GM12878 (cell line): ENCODE measurements at regions not wholly inside any gene's neighbourhood (a gene's known extent, or its start where the extent isn't known, plus 50 kb on each side); places are given as distances from the start of the nearest gene placed in this dataset.

Experiments used
- ATAC-seq: fragments of 200-7000 bp; cut with Tn5 transposase; 3 replicates; pipeline ENCODE4 v1.9.1; 2020; ENCODE audit warnings: mild to moderate bottlenecking, moderate library complexity
- BruUV-seq: library from RNA; stranded (reverse); fragments of 400-500 nt; replicated peaks from 2 replicates; lab custom pipeline; 2021; lab: Mats Ljungman, UMichigan
- CTCF ChIA-PET: fragments of 300-600 bp; sonication (Branson Sonifier 250); formaldehyde crosslinking; extraction: SDS; loops from one replicate; lab custom pipeline; 2021; ENCODE audit warnings: inconsistent platforms; lab: Yijun Ruan, JAX
- POLR2A ChIA-PET: fragments of 350-600 bp; formaldehyde crosslinking; extraction: SDS; loops from one replicate; lab custom pipeline; 2021; ENCODE audit warnings: inconsistent platforms; lab: Charles Lee
- RAD21 ChIA-PET: fragments of 300-600 bp; sonication (Branson Sonifier 250); formaldehyde crosslinking; loops from one replicate; lab custom pipeline; 2023; ENCODE audit warnings: antibody characterized with exemption; ENCODE audit not compliant: unreplicated experiment; lab: Charles Lee
- SMC1A ChIA-PET: fragments of 300-600 bp; sonication (Branson Sonifier 250); formaldehyde crosslinking; loops from one replicate; lab custom pipeline; 2023; ENCODE audit not compliant: unreplicated experiment, uncharacterized antibody; lab: Charles Lee
- DNase-seq: peaks from one replicate; pipeline ENCODE4 v3.0.0-alpha.2; 2011; ENCODE audit warnings: low read depth, low spot score
- FAIRE-seq: peaks from 3 replicates; lab custom pipeline; 2011; peaks lifted over from hg19 to GRCh38; lab: Jason Lieb, UNC
- H2AFZ ChIP-seq: 2 replicates; pipeline ENCODE4 v1.6.0; 2011; ENCODE audit warnings: low read depth, low read length, control low read depth; ENCODE audit not compliant: control insufficient read depth
- H3K27ac ChIP-seq: 2 replicates; pipeline ENCODE4 v1.5.1; 2011; ENCODE audit warnings: control low read depth; ENCODE audit not compliant: control insufficient read depth, insufficient read depth
- H3K27me3 ChIP-seq, 2 experiments: replicated peaks in 1 of 2; 2 replicates each; pipeline versions ENCODE4 v1.6.0 to v1.6.1; 2011; ENCODE audit warnings: low read length in 1 of 2; ENCODE audit not compliant: control insufficient read depth in 2 of 2, insufficient read depth in 2 of 2
- H3K36me3 ChIP-seq, 2 experiments: 2 replicates each; pipeline ENCODE4 v1.5.1; 2011; ENCODE audit warnings: low read length in 1 of 2; ENCODE audit not compliant: control insufficient read depth in 2 of 2, insufficient read depth in 2 of 2
- H3K4me1 ChIP-seq: 2 replicates; pipeline ENCODE4 v1.6.1; 2011; ENCODE audit warnings: mild to moderate bottlenecking, low read length, moderate library complexity, mixed read lengths; ENCODE audit not compliant: control insufficient read depth, insufficient read depth
- H3K4me2 ChIP-seq: 2 replicates; pipeline ENCODE4 v1.6.0; 2011; ENCODE audit warnings: control low read depth; ENCODE audit not compliant: control insufficient read depth, insufficient read depth
- H3K4me3 ChIP-seq: fragments of 200-600 bp; sonication (generic); 2 replicates; pipeline ENCODE4 v1.5.1; 2016
- H3K79me2 ChIP-seq: 2 replicates; pipeline ENCODE4 v1.6.0; 2011; ENCODE audit warnings: low read length; ENCODE audit not compliant: control insufficient read depth, insufficient read depth
- H3K9ac ChIP-seq: 2 replicates; pipeline ENCODE4 v1.8.0; 2011; ENCODE audit warnings: low read length, control low read depth, mixed read lengths; ENCODE audit not compliant: control insufficient read depth, insufficient read depth
- H3K9me3 ChIP-seq: replicated peaks from 3 replicates; pipeline ENCODE4 v1.5.1; 2011; ENCODE audit warnings: mild to moderate bottlenecking, low read length; ENCODE audit not compliant: control insufficient read depth, insufficient read depth
- H4K20me1 ChIP-seq: 2 replicates; pipeline ENCODE4 v1.6.0; 2011; ENCODE audit not compliant: control insufficient read depth, insufficient read depth
- BCL11A ChIP-seq: IDR thresholded peaks from 2 replicates; pipeline ENCODE4 v1.6.1; 2011; ENCODE audit warnings: low read depth, low read length
- BHLHE40 ChIP-seq, 2 experiments: fragments of 450-650 bp in 1 of 2; IDR thresholded peaks; 2 replicates each; pipeline ENCODE4 v1.6.1; 2011 to 2017; ENCODE audit warnings: low read depth in 2 of 2, borderline replicate concordance in 1 of 2, improper control_type of control experiment in 1 of 2, low read length in 1 of 2, mild to moderate bottlenecking in 1 of 2
- GATAD2B ChIP-seq: fragments of 450-650 bp; conservative IDR thresholded peaks from 2 replicates; pipeline ENCODE4 v1.6.1; 2017; ENCODE audit warnings: low read depth, mild to moderate bottlenecking, moderate library complexity
- IRF4 ChIP-seq: IDR thresholded peaks from 2 replicates; pipeline ENCODE4 v1.6.1; 2011; ENCODE audit warnings: low read depth, low read length
- MTA2 ChIP-seq: fragments of 450-650 bp; IDR thresholded peaks from 2 replicates; pipeline ENCODE4 v1.6.1; 2016; ENCODE audit warnings: low read depth, mild to moderate bottlenecking, moderate library complexity
- MXI1 ChIP-seq: fragments of 150-350 bp; IDR thresholded peaks from 2 replicates; pipeline ENCODE4 v1.6.1; 2011; ENCODE audit warnings: low read depth, mild to moderate bottlenecking, inconsistent platforms, low read length, improper control_type of control experiment
- MYC ChIP-seq: IDR thresholded peaks from 2 replicates; pipeline ENCODE4 v1.6.1; 2011; ENCODE audit warnings: mild to moderate bottlenecking, low read length, moderate library complexity, inconsistent platforms; ENCODE audit not compliant: insufficient read depth, insufficient replicate concordance, insufficient read length, severe bottlenecking
- NBN ChIP-seq: fragments of 450-650 bp; IDR thresholded peaks from 2 replicates; pipeline ENCODE4 v1.6.1; 2016
- NFIC ChIP-seq: IDR thresholded peaks from 2 replicates; pipeline ENCODE4 v1.6.1; 2012; ENCODE audit warnings: low read depth, mild to moderate bottlenecking, inconsistent platforms, low read length, moderate library complexity
- NFYB ChIP-seq: IDR thresholded peaks from 2 replicates; pipeline ENCODE4 v1.6.1; 2011; ENCODE audit warnings: low read depth, mild to moderate bottlenecking, low read length, improper control_type of control experiment, moderate library complexity; ENCODE audit not compliant: insufficient read depth
- ZSCAN29 ChIP-seq: fragments of 450-650 bp; IDR thresholded peaks from 2 replicates; pipeline ENCODE4 v1.6.1; 2017; ENCODE audit warnings: mild to moderate bottlenecking, moderate library complexity
- WGBS: methylation state at CpG from one replicate; pipeline ENCODE4 v1.1.6; 2016; ENCODE audit warnings: low lambda C conversion rate; ENCODE audit not compliant: insufficient replicate concordance, insufficient coverage; ENCODE audit errors: missing lambda C conversion rate; 5-methylcytosine and 5-hydroxymethylcytosine counted together
- in situ Hi-C: fragments of 300-500 bp; cut with MboI; formaldehyde crosslinking; loops from 9 replicates; pipeline ENCODE4 v1.14.3; 2018; ENCODE audit warnings: mixed read lengths
- intact Hi-C: fragments of 100-400 bp; cut with micrococcal nuclease; formaldehyde crosslinking; loops from one replicate; pipeline ENCODE4 v1.14.2; 2022; ENCODE audit not compliant: unreplicated experiment
- TF ChIP-seq, protein P1 (sequence below): fragments of 450-650 bp; IDR thresholded peaks from 2 replicates; pipeline ENCODE4 v1.6.1; 2017; ENCODE audit warnings: low read depth, mild to moderate bottlenecking, moderate library complexity
- TF ChIP-seq, protein P2 (sequence below): fragments of 450-650 bp; formaldehyde crosslinking; IDR thresholded peaks from 2 replicates; pipeline ENCODE4 v1.5.0; 2022; ENCODE audit warnings: mild to moderate bottlenecking, missing genetic modification characterization

DNA sequence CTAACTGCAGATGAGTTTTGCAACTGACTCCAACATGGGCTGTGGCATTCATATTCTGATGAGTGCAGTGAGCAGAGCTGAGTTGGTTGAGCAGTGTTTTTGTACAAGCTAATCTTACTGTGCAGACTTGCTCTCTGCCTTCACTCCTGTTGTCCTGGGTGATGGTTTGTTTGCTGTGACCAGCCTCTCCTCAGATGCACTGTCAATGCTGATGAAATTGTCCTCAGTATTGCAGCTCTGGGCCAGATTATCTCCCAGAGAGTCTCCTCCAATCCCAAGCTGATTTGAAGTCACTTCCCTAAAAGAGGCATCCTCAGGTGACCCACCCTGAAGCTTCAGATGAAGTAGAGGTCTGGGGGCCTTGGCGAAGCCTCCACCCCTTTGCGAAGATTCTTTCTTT lies 581.8 kb downstream of the ACTL7B start:
- ATAC-seq (no peak), FAIRE-seq (no peak), DNase-seq (no peak)
- ChIA-PET RAD21 (interaction anchor here (1.3 kb wide), 1 partner anchor 849 kb away, joined by 3 read pairs; no protein-coding TSS in a partner anchor), SMC1A (interaction anchor here (0.8 to 2.0 kb wide), 2 partner anchors 10 to 809 kb away, joined by 3 to 4 read pairs; no protein-coding TSS in a partner anchor), POLR2A (no interaction called here), CTCF (interaction anchor here (1.2 to 2.6 kb wide), 4 partner anchors 9 to 790 kb away, joined by 4 to 13 read pairs (median 4); no protein-coding TSS in a partner anchor)
- Histone ChIP-seq H3K9me3 (no peaks in the 10 kb centered on the region), H4K20me1 (no peaks in the 10 kb centered on the region), H2AFZ (no peak overlapping the region), H3K4me3 (no peak overlapping the region), H3K4me2 (no peak overlapping the region), H3K4me1 (no peaks in the 10 kb centered on the region), H3K79me2 (no peaks in the 10 kb centered on the region), H3K27ac (no peak overlapping the region), H3K36me3 (no peaks in the 10 kb centered on the region), H3K9ac (no peak overlapping the region), H3K27me3 (no peaks in the 10 kb centered on the region)
- TF ChIP-seq, protein P1, sequence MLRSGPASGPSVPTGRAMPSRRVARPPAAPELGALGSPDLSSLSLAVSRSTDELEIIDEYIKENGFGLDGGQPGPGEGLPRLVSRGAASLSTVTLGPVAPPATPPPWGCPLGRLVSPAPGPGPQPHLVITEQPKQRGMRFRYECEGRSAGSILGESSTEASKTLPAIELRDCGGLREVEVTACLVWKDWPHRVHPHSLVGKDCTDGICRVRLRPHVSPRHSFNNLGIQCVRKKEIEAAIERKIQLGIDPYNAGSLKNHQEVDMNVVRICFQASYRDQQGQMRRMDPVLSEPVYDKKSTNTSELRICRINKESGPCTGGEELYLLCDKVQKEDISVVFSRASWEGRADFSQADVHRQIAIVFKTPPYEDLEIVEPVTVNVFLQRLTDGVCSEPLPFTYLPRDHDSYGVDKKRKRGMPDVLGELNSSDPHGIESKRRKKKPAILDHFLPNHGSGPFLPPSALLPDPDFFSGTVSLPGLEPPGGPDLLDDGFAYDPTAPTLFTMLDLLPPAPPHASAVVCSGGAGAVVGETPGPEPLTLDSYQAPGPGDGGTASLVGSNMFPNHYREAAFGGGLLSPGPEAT: no peak
- TF ChIP-seq, protein P2, sequence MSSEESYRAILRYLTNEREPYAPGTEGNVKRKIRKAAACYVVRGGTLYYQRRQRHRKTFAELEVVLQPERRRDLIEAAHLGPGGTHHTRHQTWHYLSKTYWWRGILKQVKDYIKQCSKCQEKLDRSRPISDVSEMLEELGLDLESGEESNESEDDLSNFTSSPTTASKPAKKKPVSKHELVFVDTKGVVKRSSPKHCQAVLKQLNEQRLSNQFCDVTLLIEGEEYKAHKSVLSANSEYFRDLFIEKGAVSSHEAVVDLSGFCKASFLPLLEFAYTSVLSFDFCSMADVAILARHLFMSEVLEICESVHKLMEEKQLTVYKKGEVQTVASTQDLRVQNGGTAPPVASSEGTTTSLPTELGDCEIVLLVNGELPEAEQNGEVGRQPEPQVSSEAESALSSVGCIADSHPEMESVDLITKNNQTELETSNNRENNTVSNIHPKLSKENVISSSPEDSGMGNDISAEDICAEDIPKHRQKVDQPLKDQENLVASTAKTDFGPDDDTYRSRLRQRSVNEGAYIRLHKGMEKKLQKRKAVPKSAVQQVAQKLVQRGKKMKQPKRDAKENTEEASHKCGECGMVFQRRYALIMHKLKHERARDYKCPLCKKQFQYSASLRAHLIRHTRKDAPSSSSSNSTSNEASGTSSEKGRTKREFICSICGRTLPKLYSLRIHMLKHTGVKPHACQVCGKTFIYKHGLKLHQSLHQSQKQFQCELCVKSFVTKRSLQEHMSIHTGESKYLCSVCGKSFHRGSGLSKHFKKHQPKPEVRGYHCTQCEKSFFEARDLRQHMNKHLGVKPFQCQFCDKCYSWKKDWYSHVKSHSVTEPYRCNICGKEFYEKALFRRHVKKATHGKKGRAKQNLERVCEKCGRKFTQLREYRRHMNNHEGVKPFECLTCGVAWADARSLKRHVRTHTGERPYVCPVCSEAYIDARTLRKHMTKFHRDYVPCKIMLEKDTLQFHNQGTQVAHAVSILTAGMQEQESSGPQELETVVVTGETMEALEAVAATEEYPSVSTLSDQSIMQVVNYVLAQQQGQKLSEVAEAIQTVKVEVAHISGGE (CRISPR knock-in tag): no peak
- TF ChIP-seq NBN: no peak
- no peak for TF ChIP-seq BHLHE40 (IDR thresholded peaks at IDR 0.05; ENCODE audit: borderline replicate concordance in 1 of 2, low read depth in 2 of 2, low read length in 1 of 2)
- no peak for TF ChIP-seq IRF4
- no peak for TF ChIP-seq ZSCAN29
- no peak for TF ChIP-seq BCL11A
- TF ChIP-seq GATAD2B: no peak
- TF ChIP-seq NFIC: no peak
- TF ChIP-seq NFYB: no peak
- TF ChIP-seq MXI1: no peak
- no peak for TF ChIP-seq MTA2
- TF ChIP-seq MYC: no peak
- intact Hi-C loops (loop anchor here (2.0 kb wide), 1 partner anchor 789 kb away; no protein-coding TSS in a partner anchor), in situ Hi-C loops (loop anchor here (25.0 kb wide), 1 partner anchor 787 kb away; the partner anchor contains the start of gene KLF4)
- BruUV-seq: no TSS peak
- 14% methylated on average over 2 of the region's 2 CpGs for WGBS
